ENCODE measurements at regions not wholly inside any gene's neighbourhood (a gene's known extent, or its start where the extent isn't known, plus 50 kb on each side); places are given as distances from the start of the nearest gene placed in this dataset.
A peak's percentile ranks its signal among the peaks of the same experiment; 100 is the strongest.

DNA sequence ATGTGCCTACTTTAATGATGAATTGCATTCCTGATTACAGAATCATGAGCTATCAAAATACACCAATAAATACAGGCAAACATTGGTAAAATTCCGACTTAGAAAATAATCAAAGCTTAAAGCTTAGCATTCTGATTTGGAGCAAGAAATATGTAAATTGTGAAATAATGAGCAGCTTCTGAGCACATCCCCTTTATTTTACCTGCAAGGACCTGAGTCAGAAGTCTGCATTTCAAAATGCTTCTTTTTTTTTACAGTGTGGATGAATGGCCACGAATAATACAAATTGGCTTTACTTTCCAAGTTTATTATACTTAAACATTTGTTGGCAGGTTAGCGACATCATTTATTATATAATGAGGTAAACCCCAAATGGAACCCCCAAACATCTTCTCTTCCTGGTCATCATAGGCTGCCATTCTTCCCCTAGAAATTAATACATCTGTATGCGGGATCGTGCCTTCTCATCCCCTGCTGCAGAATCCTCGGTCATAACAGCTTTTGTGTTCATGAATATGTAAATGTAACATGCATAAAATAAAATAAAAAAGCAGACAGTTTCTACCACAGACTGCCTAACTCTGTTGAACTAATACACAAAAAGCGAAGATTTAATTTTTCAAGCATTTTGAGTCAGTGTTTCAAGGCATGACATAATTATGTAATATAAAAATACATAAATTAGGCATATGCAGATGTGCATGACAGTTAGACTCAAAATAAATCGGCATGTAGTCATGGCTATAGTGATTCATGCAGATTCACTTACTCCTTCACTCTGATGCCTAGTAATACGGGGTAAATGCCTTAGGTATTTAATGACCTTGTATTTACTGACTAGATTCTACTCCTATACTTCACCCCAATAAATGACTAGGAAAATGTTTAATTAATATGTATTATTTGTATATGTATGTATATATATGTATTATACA lies 339.7 kb downstream of the USP25 start:
- H3K4me3 ChIP-seq (replicated peaks in 1 of 2; ENCODE audit: low read depth in 2 of 2, low read length in 2 of 2), result no peak overlapping the region
- TF ChIP-seq, protein P1, sequence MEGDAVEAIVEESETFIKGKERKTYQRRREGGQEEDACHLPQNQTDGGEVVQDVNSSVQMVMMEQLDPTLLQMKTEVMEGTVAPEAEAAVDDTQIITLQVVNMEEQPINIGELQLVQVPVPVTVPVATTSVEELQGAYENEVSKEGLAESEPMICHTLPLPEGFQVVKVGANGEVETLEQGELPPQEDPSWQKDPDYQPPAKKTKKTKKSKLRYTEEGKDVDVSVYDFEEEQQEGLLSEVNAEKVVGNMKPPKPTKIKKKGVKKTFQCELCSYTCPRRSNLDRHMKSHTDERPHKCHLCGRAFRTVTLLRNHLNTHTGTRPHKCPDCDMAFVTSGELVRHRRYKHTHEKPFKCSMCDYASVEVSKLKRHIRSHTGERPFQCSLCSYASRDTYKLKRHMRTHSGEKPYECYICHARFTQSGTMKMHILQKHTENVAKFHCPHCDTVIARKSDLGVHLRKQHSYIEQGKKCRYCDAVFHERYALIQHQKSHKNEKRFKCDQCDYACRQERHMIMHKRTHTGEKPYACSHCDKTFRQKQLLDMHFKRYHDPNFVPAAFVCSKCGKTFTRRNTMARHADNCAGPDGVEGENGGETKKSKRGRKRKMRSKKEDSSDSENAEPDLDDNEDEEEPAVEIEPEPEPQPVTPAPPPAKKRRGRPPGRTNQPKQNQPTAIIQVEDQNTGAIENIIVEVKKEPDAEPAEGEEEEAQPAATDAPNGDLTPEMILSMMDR (IDR thresholded peaks at IDR 0.05; ENCODE audit: low read depth, low read length), result no peak
- no peak for DNase-seq (ENCODE audit: low read depth in 2 of 2)

GRCh38 chr21:16070207-16070651 lies 340.4 kb downstream of the USP25 start:
- H3K4me3 ChIP-seq (replicated peaks in 1 of 2; ENCODE audit: low read depth in 2 of 2, low read length in 2 of 2), result no peak overlapping the region
- no peak for DNase-seq (ENCODE audit: low read depth in 2 of 2)
- TF ChIP-seq, protein P1 (IDR thresholded peaks at IDR 0.05; ENCODE audit: low read depth, low read length), result no peak

DNA sequence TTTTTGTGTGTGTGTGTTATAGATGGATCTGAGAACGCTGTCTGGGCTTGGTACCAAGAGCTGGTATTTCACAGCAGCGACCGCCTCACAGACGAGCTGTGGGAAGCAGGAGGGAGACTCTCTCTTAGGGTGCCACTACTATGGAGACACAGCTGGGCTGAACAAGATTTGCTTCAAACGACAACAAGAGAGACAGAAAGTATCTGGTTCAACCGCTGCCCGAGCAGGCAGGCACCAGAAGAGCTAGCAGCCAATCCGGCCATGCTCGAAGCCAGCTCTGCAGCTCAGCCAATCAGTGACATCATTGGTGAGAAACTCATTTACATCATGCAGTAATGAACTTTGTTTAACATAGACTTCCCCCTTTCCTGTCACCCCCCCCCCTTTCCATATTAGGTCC lies 341.3 kb downstream of the USP25 start:
- H3K4me3 ChIP-seq (replicated peaks in 1 of 2; ENCODE audit: low read depth in 2 of 2, low read length in 2 of 2), result peak overlapping the region in 1 of 2 donors; percentile 8
- peak in 1 of 2 donors; percentile 16 for DNase-seq (ENCODE audit: low read depth in 2 of 2)
- TF ChIP-seq, protein P1 (IDR thresholded peaks at IDR 0.05; ENCODE audit: low read depth, low read length), result no peak

- TF ChIP-seq, protein P1 (IDR thresholded peaks at IDR 0.05; ENCODE audit: low read depth, low read length), result no peak
- no peak for DNase-seq (ENCODE audit: low read depth in 2 of 2)
- no peak overlapping the region for H3K4me3 ChIP-seq (replicated peaks in 1 of 2; ENCODE audit: low read depth in 2 of 2, low read length in 2 of 2)
These were observed 342.0 kb downstream of the USP25 start for GRCh38 chr21:16071761-16072160.

GRCh38 chr21:16072221-16072620 lies 342.4 kb downstream of the USP25 start:
- TF ChIP-seq, protein P1 (IDR thresholded peaks at IDR 0.05; ENCODE audit: low read depth, low read length), result no peak
- no peak for DNase-seq (ENCODE audit: low read depth in 2 of 2)
- H3K4me3 ChIP-seq (replicated peaks in 1 of 2; ENCODE audit: low read depth in 2 of 2, low read length in 2 of 2), result no peak overlapping the region

- peak; percentile 75 to 81 for DNase-seq (ENCODE audit: low read depth in 2 of 2)
- TF ChIP-seq, protein P1 (IDR thresholded peaks at IDR 0.05; ENCODE audit: low read depth, low read length), result no peak
- no peak overlapping the region for H3K4me3 ChIP-seq (replicated peaks in 1 of 2; ENCODE audit: low read depth in 2 of 2, low read length in 2 of 2)
These were observed 343.0 kb downstream of the USP25 start for GRCh38 chr21:16072737-16073136.
